Heart left ventricle (tissue), 16 donors: ENCODE measurements at regions not wholly inside any gene's neighbourhood (a gene's known extent, or its start where the extent isn't known, plus 50 kb on each side); places are given as distances from the start of the nearest gene placed in this dataset.

Experiments used
- ATAC-seq, 4 donors: fragments of 200-7000 bp; cut with Tn5 transposase; one replicate each; pipeline ENCODE4 v1.9.1; 2020 to 2022; ENCODE audit warnings: moderate library complexity in 4 of 4, mild to moderate bottlenecking in 3 of 4, moderate number of reproducible peaks in 1 of 4
- DNase-seq, 5 donors: peaks; one replicate each; pipeline ENCODE4 v3.0.0-alpha.2; 2020
- H3K27ac ChIP-seq, 12 donors: fragments of 200-600 bp; sonication (generic) in 4 of 12; one replicate each; pipeline versions ENCODE4 v1.5.0 to v1.8.0; 2016 to 2022; ENCODE audit warnings: mild to moderate bottlenecking in 2 of 12
- H3K27me3 ChIP-seq, 9 donors: fragments of 200-600 bp; sonication (generic) in 2 of 9; one replicate each; pipeline versions ENCODE4 v1.5.1 to v1.8.0; 2016 to 2022; ENCODE audit warnings: mild to moderate bottlenecking in 3 of 9
- H3K36me3 ChIP-seq, 9 donors: fragments of 200-600 bp; sonication (generic) in 2 of 9; one replicate each; pipeline versions ENCODE4 v1.5.0 to v1.8.0; 2018 to 2022; ENCODE audit warnings: mild to moderate bottlenecking in 2 of 9
- H3K4me1 ChIP-seq, 12 donors: fragments of 200-600 bp; sonication (generic) in 4 of 12; one replicate each; pipeline versions ENCODE4 v1.5.0 to v1.8.0; 2016 to 2022; ENCODE audit warnings: mild to moderate bottlenecking in 3 of 12
- H3K4me3 ChIP-seq, 12 donors: fragments of 200-600 bp; sonication (generic) in 4 of 12; one replicate each; pipeline versions ENCODE4 v1.5.0 to v1.8.0; 2017 to 2022; ENCODE audit warnings: mild to moderate bottlenecking in 9 of 12, moderate library complexity in 4 of 12
- H3K9me3 ChIP-seq, 12 donors: fragments of 200-600 bp; sonication (generic) in 4 of 12; one replicate each; pipeline versions ENCODE4 v1.5.0 to v1.8.0; 2016 to 2022; ENCODE audit warnings: mild to moderate bottlenecking in 1 of 12
- POLR2A ChIP-seq, 2 donors: fragments of 450-650 bp; IDR thresholded peaks; one replicate each; pipeline ENCODE4 v1.6.1; 2017; ENCODE audit warnings: antibody characterized with exemption in 2 of 2, mild to moderate bottlenecking in 2 of 2, moderate library complexity in 2 of 2
- WGBS, 4 donors: extraction: QIAGEN DNeasy Blood & Tissue Kit in 2 of 4; methylation state at CpG; one replicate each; pipeline versions ENCODE4 v1.1.5 to v1.1.7; 2013 to 2018; 5-methylcytosine and 5-hydroxymethylcytosine counted together
- intact Hi-C, 10 donors: fragments of 100-400 bp; cut with DNase I; formaldehyde crosslinking; loops; one replicate each; pipeline versions ENCODE4 v1.11.1 to v1.14.2; 2022
- TF ChIP-seq, protein P1 (sequence below), 12 donors: fragments of 200-600 bp; sonication (generic) in 4 of 12; IDR thresholded peaks; one replicate each; pipeline versions ENCODE4 v1.5.0 to v1.8.0; 2018 to 2022; ENCODE audit warnings: antibody characterized with exemption in 12 of 12, mild to moderate bottlenecking in 5 of 12
- donor health status: ischemic (EF 13 %, LVEDD 7.1; RV severe dilation, severe dysfunction).
- donor health status: healthy with polysubstance abuse.
- donor health status: DM: no; HTN: yes; CAD: no.
- donor health status: DM: no; HTN: no; CAD: no.
- donor health status: ischemic (EF 25% LVEDD 6.9; RV normal size, moderate dysfunction).
- donor health status: ischemic (EF 25% LVEDD 5.7; RV mildly dilated, moderate dysfunction).
- donor health status: healthy.
- donor health status: DM: yes; HTN: yes; CAD: no.
- donor health status: ischemic (EF 35%, LVEDD 5.7; RV mildly dilated, moderate dysfunction).
- donor health status: nonischemic (EF 11% LVEDD 7.7; RV severe dilation, severe dysfunction).
- donor health status: DM: yes; HTN: yes; CAD: no.
- donor health status: PGD.
- donor health status: ischemic (EF 29% LVEDD 5.4; RV normal size, mild dysfunction).
- donor health status: nonischemic (EF 23%, LVEDD 6.1; RV moderate dilation, normal function).

DNA sequence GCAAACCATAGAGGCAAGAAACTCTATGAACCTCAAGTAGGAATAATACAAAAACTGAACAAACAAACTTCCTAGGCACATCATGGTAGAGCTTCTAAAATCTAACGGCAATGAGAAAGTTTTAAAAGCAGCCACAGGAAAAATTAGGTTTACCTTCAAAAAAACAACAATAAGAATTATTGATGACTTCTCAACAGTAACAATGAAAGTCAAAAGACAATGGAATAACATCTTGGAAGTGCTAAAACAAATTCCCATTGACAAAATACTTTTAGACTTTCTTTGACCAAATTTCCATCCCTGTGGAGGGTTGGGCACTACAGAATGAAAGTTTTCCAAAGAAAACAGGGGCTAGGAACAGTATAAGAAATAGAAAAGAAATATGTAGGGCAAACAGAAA, 222.9 kb upstream of the ERCC4 start:
- H3K4me3 ChIP-seq: no peak overlapping the region
- intact Hi-C loops: no loop called here
- H3K27ac ChIP-seq: no peak overlapping the region
- DNase-seq (no peak), ATAC-seq (no peak)
- no peaks in the 10 kb centered on the region for H3K27me3 ChIP-seq
- H3K36me3 ChIP-seq: no peaks in the 10 kb centered on the region
- H3K9me3 ChIP-seq: peaks cover 0 to 61% (median 12%) of the 10 kb centered on the region in 12 donors
- H3K4me1 ChIP-seq: no peaks in the 10 kb centered on the region
- 83 to 94% (median 86%) methylated on average over 1 of the region's 1 CpG for WGBS, 4 donors
- TF ChIP-seq, protein P1, sequence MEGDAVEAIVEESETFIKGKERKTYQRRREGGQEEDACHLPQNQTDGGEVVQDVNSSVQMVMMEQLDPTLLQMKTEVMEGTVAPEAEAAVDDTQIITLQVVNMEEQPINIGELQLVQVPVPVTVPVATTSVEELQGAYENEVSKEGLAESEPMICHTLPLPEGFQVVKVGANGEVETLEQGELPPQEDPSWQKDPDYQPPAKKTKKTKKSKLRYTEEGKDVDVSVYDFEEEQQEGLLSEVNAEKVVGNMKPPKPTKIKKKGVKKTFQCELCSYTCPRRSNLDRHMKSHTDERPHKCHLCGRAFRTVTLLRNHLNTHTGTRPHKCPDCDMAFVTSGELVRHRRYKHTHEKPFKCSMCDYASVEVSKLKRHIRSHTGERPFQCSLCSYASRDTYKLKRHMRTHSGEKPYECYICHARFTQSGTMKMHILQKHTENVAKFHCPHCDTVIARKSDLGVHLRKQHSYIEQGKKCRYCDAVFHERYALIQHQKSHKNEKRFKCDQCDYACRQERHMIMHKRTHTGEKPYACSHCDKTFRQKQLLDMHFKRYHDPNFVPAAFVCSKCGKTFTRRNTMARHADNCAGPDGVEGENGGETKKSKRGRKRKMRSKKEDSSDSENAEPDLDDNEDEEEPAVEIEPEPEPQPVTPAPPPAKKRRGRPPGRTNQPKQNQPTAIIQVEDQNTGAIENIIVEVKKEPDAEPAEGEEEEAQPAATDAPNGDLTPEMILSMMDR (IDR thresholded peaks at IDR 0.05): no peak
- no peak for TF ChIP-seq POLR2A (IDR thresholded peaks at IDR 0.05)

DNA sequence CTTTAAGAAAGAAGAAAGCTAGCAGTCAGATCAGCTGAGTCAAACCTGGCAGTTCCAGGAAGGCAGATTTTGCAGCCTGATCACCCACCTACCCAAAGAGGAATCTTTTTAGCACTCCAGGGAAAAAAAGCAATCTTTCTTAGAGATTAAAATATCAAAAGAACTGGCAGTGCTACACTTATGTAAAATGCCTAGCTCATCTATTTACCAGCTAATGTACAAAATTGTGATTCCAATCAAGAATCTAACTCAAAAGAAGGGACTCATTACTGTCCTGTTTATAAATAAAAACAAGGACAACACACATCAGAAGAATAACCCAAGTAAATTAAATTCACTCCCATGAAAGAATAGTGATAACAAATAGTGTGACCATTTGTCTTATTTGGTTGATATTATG, 222.4 kb upstream of the ERCC4 start:
- H3K4me3 ChIP-seq: no peak overlapping the region
- intact Hi-C loops: no loop called here
- no peaks in the 10 kb centered on the region for H3K27me3 ChIP-seq
- ATAC-seq: no peak
- H3K9me3 ChIP-seq: peaks cover 0 to 55% (median 12%) of the 10 kb centered on the region in 12 donors
- no peaks in the 10 kb centered on the region for H3K4me1 ChIP-seq
- no peak overlapping the region for H3K27ac ChIP-seq
- TF ChIP-seq, protein P1 (IDR thresholded peaks at IDR 0.05): no peak
- TF ChIP-seq POLR2A (IDR thresholded peaks at IDR 0.05): no peak
- no peaks in the 10 kb centered on the region for H3K36me3 ChIP-seq
- DNase-seq: no peak

DNA sequence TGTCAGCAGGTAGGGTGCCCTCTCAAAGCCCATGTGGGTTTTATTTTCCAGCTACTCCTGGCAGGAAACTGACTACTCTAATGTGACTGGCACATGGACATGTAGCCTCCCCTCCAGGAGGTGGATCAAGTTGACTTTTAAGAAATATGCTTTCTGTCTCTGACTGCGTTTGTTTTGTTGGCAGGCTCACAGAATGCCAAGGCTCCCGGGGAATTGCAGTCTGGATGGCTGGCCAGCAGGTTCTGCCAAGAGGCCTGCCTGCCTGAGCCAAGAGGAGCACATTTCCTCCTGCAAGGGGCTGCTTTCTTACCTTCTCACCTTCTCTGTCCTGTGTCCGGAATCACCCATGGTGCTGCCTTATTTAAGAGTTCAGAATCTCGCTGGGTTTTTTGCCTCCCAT, 217.3 kb upstream of the ERCC4 start:
- Histone ChIP-seq H3K27ac (no peak overlapping the region), H3K27me3 (no peaks in the 10 kb centered on the region), H3K9me3 (peaks cover 0 to 39% (median 8%) of the 10 kb centered on the region in 12 donors), H3K4me3 (no peak overlapping the region), H3K36me3 (no peaks in the 10 kb centered on the region), H3K4me1 (no peaks in the 10 kb centered on the region)
- ATAC-seq (peak in 3 of 4 donors; percentile 18 to 62 (median 39)), DNase-seq (peak in 2 of 5 donors; percentile 26 to 32)
- intact Hi-C loops: no loop called here
- WGBS, 4 donors: 42 to 75% (median 53%) methylated on average over 4 of the region's 4 CpGs
- no peak for TF ChIP-seq POLR2A (IDR thresholded peaks at IDR 0.05)
- TF ChIP-seq, protein P1 (IDR thresholded peaks at IDR 0.05): no peak

DNA sequence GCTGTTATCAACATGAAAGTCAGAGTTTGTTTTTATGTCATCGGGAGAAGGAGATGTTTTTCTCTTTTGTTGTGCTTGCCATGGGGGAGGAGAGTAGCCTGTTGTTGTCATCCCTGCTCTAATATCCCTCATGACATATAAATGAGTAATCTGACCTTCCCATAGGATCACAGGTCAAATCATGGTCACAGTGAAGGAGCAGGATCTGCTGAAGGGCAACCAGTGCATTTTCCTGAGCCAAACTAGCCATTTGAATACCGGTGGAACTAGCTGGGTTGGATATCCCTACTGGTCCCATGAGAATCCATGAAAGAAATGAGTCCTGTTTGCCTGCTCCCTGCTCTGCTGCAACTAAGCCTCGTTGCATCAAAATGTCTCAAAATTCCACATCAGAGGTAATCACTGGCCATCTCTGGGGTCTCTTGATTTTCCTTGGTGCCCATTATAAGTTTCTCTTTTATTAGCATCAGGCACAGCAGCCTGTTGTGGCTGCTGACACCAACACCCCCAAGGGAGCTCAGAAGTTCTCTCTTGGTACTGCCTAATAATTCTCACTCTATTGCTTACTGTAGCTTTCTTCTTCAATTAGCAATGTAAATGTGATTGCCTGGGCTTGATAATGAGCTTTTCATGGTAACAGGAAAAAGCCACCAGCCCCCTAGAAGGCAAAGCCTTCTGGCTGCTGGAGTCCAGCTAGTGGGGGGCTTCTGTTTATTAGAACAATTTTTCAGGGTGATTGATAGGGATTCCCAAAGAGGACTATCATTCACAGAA, 211.4 kb upstream of the ERCC4 start:
- no peak for TF ChIP-seq POLR2A (IDR thresholded peaks at IDR 0.05)
- TF ChIP-seq, protein P1 (IDR thresholded peaks at IDR 0.05): no peak

More for the DNA sequence above, 211.4 kb upstream of the ERCC4 start:
- peaks cover 0 to 27% (median 7%) of the 10 kb centered on the region in 12 donors for H3K9me3 ChIP-seq
- no peaks in the 10 kb centered on the region for H3K36me3 ChIP-seq
- no peak for ATAC-seq
- intact Hi-C loops: no loop called here
- H3K27ac ChIP-seq: no peak overlapping the region
- H3K27me3 ChIP-seq: no peaks in the 10 kb centered on the region
- 27 to 36% (median 31%) methylated on average over 3 of the region's 3 CpGs for WGBS, 4 donors
- DNase-seq: no peak
- no peaks in the 10 kb centered on the region for H3K4me1 ChIP-seq
- H3K4me3 ChIP-seq: no peak overlapping the region
